ENCODE measurements at regions not wholly inside any gene's neighbourhood (a gene's known extent, or its start where the extent isn't known, plus 50 kb on each side); places are given as distances from the start of the nearest gene placed in this dataset.
"Not testable (repeated sequence)": the region's sequence is repeated elsewhere in the genome, so short reads cannot be mapped to it uniquely, and the experiment has no call there.

DNA sequence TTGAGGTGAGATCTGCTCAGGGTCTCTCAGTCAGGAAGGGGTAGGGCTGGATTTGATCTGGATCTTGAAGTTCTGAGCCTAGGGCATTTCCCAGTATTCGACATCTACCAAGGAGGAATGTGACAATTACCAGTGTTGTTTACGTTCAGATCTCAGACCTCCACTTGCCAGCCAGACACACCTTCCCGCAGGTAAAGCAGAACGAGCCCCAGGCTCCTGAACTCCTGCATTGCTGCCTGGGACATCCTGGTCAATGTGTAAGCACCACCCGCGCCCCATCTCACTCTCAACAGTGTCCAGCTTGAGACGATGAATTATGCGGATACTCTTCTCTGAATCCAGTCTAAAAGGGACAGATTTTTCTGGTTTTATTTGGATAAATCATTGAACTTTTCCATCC is 56.7 kb upstream of the PTCH1 start:
- DNase-seq: no peak

DNA sequence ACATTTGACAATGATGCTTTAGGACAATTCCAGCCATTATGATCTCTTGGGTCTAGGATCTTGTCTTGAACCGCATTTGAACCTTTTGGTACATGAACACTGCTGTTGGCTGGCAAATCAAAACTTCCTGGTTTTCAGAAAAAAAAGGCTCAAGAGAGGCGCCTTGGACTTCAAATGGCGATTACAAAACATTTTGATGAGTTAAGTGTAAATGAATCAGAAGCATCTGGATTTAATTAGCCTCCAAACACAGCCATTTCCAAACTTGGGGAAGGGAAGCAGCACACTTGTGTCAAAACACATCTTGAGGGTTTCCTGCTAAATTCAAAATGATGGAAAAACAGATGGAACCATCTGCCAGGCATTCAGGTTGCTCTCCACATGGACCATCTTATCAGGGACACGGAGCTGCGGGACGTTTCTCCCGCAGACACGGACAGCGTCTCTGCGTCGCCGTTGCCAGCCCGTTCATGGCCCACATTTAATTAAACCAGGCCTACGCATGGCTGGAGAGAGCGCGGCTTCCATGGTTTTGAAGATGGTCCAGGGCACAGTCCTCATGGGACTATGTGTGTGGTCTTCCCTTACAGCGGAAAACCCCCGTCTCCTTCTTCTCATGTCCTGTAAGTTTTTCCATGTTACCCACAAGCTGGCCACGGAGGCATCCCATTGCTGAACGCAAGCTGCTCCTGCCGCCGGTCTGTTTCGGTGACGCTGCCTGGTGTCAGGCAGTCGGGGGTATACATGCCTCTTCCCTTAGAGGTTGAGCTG is 55.8 kb upstream of the PTCH1 start:
- DNase-seq: no peak

- DNase-seq: no peak
Observed at GRCh38 chr9:95570646-95571045, 53.9 kb upstream of the PTCH1 start.

DNA sequence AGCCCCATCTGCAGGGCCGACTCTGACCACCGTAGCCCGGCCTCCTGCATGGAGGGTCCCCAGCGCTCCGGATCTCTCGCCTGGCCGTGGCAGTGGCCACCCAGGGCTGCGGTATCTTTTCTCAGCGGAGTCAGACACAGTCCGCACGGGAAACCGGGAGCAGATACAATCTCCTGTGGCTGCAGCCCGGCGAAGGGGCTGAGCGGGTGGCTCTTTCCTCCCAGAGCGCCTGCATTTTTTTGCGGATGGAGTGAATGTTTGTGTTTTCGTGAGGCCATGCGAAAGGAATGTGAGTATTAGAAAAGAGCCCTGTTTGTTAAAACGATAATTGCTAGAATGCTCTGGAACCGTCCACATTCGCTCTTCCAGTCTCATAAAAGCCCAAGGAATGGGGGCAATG is 53.4 kb upstream of the PTCH1 start:
- DNase-seq: no peak

GRCh38 chr9:95568735-95569134 is 52.0 kb upstream of the PTCH1 start:
- not testable (repeated sequence) for DNase-seq

Measured in CD4-positive, alpha-beta T cell treated with Interleukin-4 for 1 hour (primary cell).